Fibroblast of lung (primary cell): ENCODE measurements at regions not wholly inside any gene's neighbourhood (a gene's known extent, or its start where the extent isn't known, plus 50 kb on each side); places are given as distances from the start of the nearest gene placed in this dataset.

ENCODE experiments used
- CTCF ChIP-seq, 2 donors: IDR thresholded peaks in 1 of 2; conservative IDR thresholded peaks in 1 of 2; 1 replicate in 1 of 2; 2 replicates in 1 of 2; pipeline ENCODE4 v1.5.1; 2011 to 2012; ENCODE audit warnings: low read length in 2 of 2, control low read depth in 1 of 2, inconsistent platforms in 1 of 2, low read depth in 1 of 2, mild to moderate bottlenecking in 1 of 2
- EZH2 ChIP-seq: IDR thresholded peaks from 2 replicates; pipeline ENCODE4 v1.5.1; 2012; ENCODE audit warnings: low read length, control low read depth, mild to moderate bottlenecking; ENCODE audit errors: missing control alignments

- TF ChIP-seq CTCF (conservative IDR thresholded peaks at IDR 0.05 in 1 of 2, IDR thresholded peaks at IDR 0.05 in 1 of 2; ENCODE audit: low read depth in 1 of 2, low read length in 2 of 2), result no peak
- TF ChIP-seq EZH2, result no peak
These were observed 615.2 kb downstream of the BRD1 start for GRCh38 chr22:49212466-49212865.
